Ovary (tissue), 3 donors: ENCODE measurements at regions not wholly inside any gene's neighbourhood (a gene's known extent, or its start where the extent isn't known, plus 50 kb on each side); places are given as distances from the start of the nearest gene placed in this dataset.

Experiments
- EP300 ChIP-seq: sonication (generic); formaldehyde crosslinking; IDR thresholded peaks from one replicate; pipeline ENCODE4 v1.6.1; 2017; ENCODE audit warnings: antibody characterized with exemption
- POLR2A ChIP-seq: fragments of 450-650 bp; IDR thresholded peaks from one replicate; pipeline ENCODE4 v1.6.1; 2017; ENCODE audit warnings: antibody characterized with exemption, mild to moderate bottlenecking, moderate library complexity
- TF ChIP-seq, protein P1 (sequence below), 3 donors: fragments of 450-650 bp in 2 of 3; fragments of 200-600 bp in 1 of 3; IDR thresholded peaks; one replicate each; pipeline versions ENCODE4 v1.5.1 to v1.8.0; 2016 to 2022; ENCODE audit warnings: antibody characterized with exemption in 3 of 3, mild to moderate bottlenecking in 1 of 3
- donor health status: DM: no; HTN: no; CAD: no.

GRCh38 chr12:67045650-67046049, 223.5 kb upstream of the CAND1 start:
- TF ChIP-seq, protein P1, sequence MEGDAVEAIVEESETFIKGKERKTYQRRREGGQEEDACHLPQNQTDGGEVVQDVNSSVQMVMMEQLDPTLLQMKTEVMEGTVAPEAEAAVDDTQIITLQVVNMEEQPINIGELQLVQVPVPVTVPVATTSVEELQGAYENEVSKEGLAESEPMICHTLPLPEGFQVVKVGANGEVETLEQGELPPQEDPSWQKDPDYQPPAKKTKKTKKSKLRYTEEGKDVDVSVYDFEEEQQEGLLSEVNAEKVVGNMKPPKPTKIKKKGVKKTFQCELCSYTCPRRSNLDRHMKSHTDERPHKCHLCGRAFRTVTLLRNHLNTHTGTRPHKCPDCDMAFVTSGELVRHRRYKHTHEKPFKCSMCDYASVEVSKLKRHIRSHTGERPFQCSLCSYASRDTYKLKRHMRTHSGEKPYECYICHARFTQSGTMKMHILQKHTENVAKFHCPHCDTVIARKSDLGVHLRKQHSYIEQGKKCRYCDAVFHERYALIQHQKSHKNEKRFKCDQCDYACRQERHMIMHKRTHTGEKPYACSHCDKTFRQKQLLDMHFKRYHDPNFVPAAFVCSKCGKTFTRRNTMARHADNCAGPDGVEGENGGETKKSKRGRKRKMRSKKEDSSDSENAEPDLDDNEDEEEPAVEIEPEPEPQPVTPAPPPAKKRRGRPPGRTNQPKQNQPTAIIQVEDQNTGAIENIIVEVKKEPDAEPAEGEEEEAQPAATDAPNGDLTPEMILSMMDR (IDR thresholded peaks at IDR 0.05) = no peak
- TF ChIP-seq POLR2A = no peak
- no peak for TF ChIP-seq EP300
